Liver (tissue), 3 donors: ENCODE measurements at regions not wholly inside any gene's neighbourhood (a gene's known extent, or its start where the extent isn't known, plus 50 kb on each side); places are given as distances from the start of the nearest gene placed in this dataset.

ENCODE experiments used
- EGR1 ChIP-seq, 2 donors: IDR thresholded peaks; 2 replicates each; pipeline ENCODE4 v1.6.1; 2016 to 2018; ENCODE audit warnings: antibody characterized with exemption in 2 of 2, low read depth in 2 of 2
- FOXA1 ChIP-seq: IDR thresholded peaks from 2 replicates; pipeline ENCODE4 v1.6.1; 2016; ENCODE audit warnings: antibody characterized with exemption
- HNF4A ChIP-seq, 2 donors: conservative IDR thresholded peaks; 2 replicates each; pipeline ENCODE4 v1.6.1; 2016; ENCODE audit warnings: antibody characterized with exemption in 2 of 2, mild to moderate bottlenecking in 2 of 2
- HNF4G ChIP-seq: IDR thresholded peaks from 2 replicates; pipeline ENCODE4 v1.6.1; 2016; ENCODE audit warnings: antibody characterized with exemption
- JUND ChIP-seq, 2 donors: IDR thresholded peaks; 2 replicates each; pipeline ENCODE4 v1.6.1; 2016; ENCODE audit warnings: antibody characterized with exemption in 2 of 2
- RAD21 ChIP-seq, 2 donors: IDR thresholded peaks; 2 replicates each; pipeline ENCODE4 v1.6.1; 2016; ENCODE audit warnings: antibody characterized with exemption in 2 of 2, mild to moderate bottlenecking in 2 of 2
- RXRA ChIP-seq, 2 donors: IDR thresholded peaks; 2 replicates each; pipeline ENCODE4 v1.6.1; 2017 to 2018; ENCODE audit warnings: antibody characterized with exemption in 2 of 2, mild to moderate bottlenecking in 1 of 2
- TAF1 ChIP-seq: conservative IDR thresholded peaks from 2 replicates; pipeline ENCODE4 v1.6.1; 2016; ENCODE audit warnings: antibody characterized with exemption, mild to moderate bottlenecking
- YY1 ChIP-seq: IDR thresholded peaks from 2 replicates; pipeline ENCODE4 v1.6.1; 2016; ENCODE audit warnings: antibody characterized with exemption, mild to moderate bottlenecking
- TF ChIP-seq, protein P1 (sequence below): fragments of 150-350 bp; IDR thresholded peaks from 2 replicates; pipeline ENCODE4 v1.5.1; 2017; ENCODE audit warnings: improper control_type of control experiment, low read depth, low read length; ENCODE audit not compliant: missing input control
- TF ChIP-seq, protein P2 (sequence below): IDR thresholded peaks from 2 replicates; pipeline ENCODE4 v1.6.1; 2016; ENCODE audit warnings: antibody characterized with exemption
- TF ChIP-seq, protein P3 (sequence below): IDR thresholded peaks from 2 replicates; pipeline ENCODE4 v1.6.1; 2016; ENCODE audit warnings: antibody characterized with exemption
- TF ChIP-seq, protein P4 (sequence below): IDR thresholded peaks from 2 replicates; pipeline ENCODE4 v1.6.1; 2016; ENCODE audit warnings: antibody characterized with exemption
- donor health status: healthy.
- donor health status: healthy.

DNA sequence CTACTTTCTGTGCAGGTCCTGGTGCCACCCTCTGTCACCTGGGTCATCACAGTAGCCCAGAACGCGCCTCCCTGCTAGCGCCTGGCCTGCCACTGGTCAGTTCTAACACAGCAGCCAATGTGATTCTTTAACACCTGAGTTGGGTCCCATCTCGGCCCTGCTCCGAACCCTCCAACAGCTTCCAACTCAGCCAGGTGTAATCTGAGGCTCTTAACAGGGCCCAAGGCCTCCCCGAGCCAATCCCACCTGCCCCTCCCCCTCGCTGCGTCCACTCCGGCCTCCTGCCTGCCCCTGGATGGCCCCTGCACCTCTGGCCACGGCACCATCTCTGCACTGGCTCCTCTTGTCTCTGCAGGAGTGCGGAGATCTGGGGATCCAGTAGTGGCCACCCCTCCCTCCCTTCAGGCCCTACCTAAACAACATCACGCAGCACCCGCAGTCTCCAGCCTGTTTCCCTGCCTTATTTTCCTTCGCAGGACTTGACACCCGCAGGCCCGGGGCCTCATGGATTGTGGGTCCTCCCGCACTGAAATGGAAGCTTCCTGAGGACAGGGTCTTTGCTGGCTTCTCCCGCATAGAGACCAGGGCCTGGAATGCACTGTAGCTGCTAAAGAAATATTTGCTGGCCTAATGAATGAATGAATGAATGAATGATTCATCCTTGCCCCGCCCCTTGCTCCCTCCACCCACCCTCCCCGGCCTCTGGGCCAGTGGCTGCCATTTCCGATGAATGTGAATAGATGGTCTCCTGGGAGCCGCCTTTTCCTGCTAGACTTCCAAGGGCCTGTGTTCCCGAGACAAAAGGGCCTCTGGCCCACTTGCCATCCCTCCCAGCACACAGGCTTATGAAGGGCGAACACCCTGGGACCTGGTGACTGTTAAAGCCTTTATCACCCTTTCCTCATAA, 174.8 kb upstream of the FOXF1 start:
- TF ChIP-seq RAD21 (IDR thresholded peaks at IDR 0.05) (no peak), JUND (IDR thresholded peaks at IDR 0.05) (no peak), EGR1 (IDR thresholded peaks at IDR 0.05; ENCODE audit: low read depth in 2 of 2) (no peak), TAF1 (no peak), HNF4A (conservative IDR thresholded peaks at IDR 0.05) (no peak), RXRA (IDR thresholded peaks at IDR 0.05) (no peak), HNF4G (no peak), YY1 (no peak), FOXA1 (no peak)
- TF ChIP-seq, protein P1, sequence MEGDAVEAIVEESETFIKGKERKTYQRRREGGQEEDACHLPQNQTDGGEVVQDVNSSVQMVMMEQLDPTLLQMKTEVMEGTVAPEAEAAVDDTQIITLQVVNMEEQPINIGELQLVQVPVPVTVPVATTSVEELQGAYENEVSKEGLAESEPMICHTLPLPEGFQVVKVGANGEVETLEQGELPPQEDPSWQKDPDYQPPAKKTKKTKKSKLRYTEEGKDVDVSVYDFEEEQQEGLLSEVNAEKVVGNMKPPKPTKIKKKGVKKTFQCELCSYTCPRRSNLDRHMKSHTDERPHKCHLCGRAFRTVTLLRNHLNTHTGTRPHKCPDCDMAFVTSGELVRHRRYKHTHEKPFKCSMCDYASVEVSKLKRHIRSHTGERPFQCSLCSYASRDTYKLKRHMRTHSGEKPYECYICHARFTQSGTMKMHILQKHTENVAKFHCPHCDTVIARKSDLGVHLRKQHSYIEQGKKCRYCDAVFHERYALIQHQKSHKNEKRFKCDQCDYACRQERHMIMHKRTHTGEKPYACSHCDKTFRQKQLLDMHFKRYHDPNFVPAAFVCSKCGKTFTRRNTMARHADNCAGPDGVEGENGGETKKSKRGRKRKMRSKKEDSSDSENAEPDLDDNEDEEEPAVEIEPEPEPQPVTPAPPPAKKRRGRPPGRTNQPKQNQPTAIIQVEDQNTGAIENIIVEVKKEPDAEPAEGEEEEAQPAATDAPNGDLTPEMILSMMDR, result no peak
- TF ChIP-seq, protein P2, sequence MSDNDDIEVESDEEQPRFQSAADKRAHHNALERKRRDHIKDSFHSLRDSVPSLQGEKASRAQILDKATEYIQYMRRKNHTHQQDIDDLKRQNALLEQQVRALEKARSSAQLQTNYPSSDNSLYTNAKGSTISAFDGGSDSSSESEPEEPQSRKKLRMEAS, result no peak
- TF ChIP-seq, protein P3, sequence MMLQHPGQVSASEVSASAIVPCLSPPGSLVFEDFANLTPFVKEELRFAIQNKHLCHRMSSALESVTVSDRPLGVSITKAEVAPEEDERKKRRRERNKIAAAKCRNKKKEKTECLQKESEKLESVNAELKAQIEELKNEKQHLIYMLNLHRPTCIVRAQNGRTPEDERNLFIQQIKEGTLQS, result no peak
- TF ChIP-seq, protein P4, sequence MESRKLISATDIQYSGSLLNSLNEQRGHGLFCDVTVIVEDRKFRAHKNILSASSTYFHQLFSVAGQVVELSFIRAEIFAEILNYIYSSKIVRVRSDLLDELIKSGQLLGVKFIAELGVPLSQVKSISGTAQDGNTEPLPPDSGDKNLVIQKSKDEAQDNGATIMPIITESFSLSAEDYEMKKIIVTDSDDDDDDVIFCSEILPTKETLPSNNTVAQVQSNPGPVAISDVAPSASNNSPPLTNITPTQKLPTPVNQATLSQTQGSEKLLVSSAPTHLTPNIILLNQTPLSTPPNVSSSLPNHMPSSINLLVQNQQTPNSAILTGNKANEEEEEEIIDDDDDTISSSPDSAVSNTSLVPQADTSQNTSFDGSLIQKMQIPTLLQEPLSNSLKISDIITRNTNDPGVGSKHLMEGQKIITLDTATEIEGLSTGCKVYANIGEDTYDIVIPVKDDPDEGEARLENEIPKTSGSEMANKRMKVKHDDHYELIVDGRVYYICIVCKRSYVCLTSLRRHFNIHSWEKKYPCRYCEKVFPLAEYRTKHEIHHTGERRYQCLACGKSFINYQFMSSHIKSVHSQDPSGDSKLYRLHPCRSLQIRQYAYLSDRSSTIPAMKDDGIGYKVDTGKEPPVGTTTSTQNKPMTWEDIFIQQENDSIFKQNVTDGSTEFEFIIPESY, result no peak
